ENCODE measurements at regions not wholly inside any gene's neighbourhood (a gene's known extent, or its start where the extent isn't known, plus 50 kb on each side); places are given as distances from the start of the nearest gene placed in this dataset.

DNA sequence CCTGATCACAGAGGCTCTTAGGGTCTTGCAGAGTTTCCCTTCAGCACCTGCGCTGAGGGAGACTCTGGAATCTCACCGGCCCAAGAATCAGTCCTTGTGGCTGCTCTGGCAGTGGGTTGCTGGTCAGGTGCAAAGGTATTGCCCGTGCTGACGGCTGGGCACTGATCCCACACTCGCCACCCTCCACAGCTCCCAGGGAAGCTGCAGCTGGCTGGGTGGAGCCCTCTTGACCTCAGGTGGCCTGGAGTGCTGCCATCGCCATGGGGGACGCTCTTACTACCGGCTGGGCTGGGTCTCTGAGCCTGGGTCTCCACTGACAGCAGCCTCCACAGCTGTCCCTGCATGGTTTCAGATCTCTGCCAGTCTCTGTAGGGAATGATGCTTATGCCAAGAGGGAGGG is 52.6 kb upstream of the EPHB3 start:
- Histone ChIP-seq H3K27me3 (ENCODE audit: control insufficient read depth, insufficient read depth, low read length) (peaks cover 42% of the 10 kb centered on the region), H3K4me3 (ENCODE audit: low read depth, low read length) (no peak overlapping the region), H3K36me3 (ENCODE audit: control insufficient read depth, insufficient read depth, low read length) (no peaks in the 10 kb centered on the region), H3K27ac (ENCODE audit: low read depth, low read length) (no peak overlapping the region), H3K4me1 (ENCODE audit: control insufficient read depth, insufficient read depth, low read length) (peaks cover 12% of the 10 kb centered on the region; the same call in 1 of the 2 replicates), H3K9me3 (ENCODE audit: control insufficient read depth, insufficient read depth, low read length) (0 out of 2 replicates have a peak, but pooled peaks cover 2% of the 10 kb centered on the region), H3K9ac (ENCODE audit: low read depth, low read length) (no peak overlapping the region)

DNA sequence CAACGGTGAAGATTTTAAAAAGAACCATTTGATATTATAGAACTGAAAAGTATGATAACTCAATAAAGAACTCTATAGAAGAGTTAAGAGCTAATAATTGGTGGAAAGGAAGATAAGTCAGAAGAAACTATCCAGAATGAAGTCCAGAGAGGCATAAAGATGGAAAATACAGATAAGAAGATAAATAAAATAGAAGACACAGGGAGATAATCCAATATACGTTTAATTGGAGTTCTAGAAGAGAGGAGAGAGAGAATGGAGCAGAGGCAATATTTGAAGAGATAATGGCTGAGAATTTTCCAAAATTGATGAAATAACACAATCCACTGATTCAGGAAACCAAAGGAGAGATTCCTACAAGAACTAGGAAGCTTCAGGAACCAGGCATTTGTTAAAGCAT is 49.8 kb upstream of the EPHB3 start:
- no peak overlapping the region for H3K9ac ChIP-seq (ENCODE audit: low read depth, low read length)
- H3K27ac ChIP-seq (ENCODE audit: low read depth, low read length), result no peak overlapping the region
- no peaks in the 10 kb centered on the region for H3K36me3 ChIP-seq (ENCODE audit: control insufficient read depth, insufficient read depth, low read length)
- peaks cover 54% of the 10 kb centered on the region for H3K27me3 ChIP-seq (ENCODE audit: control insufficient read depth, insufficient read depth, low read length)
- H3K9me3 ChIP-seq (ENCODE audit: control insufficient read depth, insufficient read depth, low read length), result 0 out of 2 replicates have a peak, but pooled peaks cover 2% of the 10 kb centered on the region
- no peak overlapping the region for H3K4me3 ChIP-seq (ENCODE audit: low read depth, low read length)
- peaks cover 18% of the 10 kb centered on the region; the same call in 1 of the 2 replicates for H3K4me1 ChIP-seq (ENCODE audit: control insufficient read depth, insufficient read depth, low read length)

Data from HUES48 (cell line).